DMS 273 (cell line): ENCODE measurements at regions not wholly inside any gene's neighbourhood (a gene's known extent, or its start where the extent isn't known, plus 50 kb on each side); places are given as distances from the start of the nearest gene placed in this dataset.
"Not testable (repeated sequence)": the region's sequence is repeated elsewhere in the genome, so short reads cannot be mapped to it uniquely, and the experiment has no call there.

Experiments
- DNase-seq: peaks from one replicate; lab custom pipeline; 2025; ENCODE audit not compliant: unreplicated experiment; lab: John Stamatoyannopoulos, UW

GRCh38 chr9:90107726-90108655 is 503.2 kb downstream of the GADD45G start:
- peak; percentile 23 for DNase-seq

- no peak for DNase-seq
Observed at GRCh38 chr9:90112788-90113187, 508.0 kb downstream of the GADD45G start.

GRCh38 chr9:90114641-90115425 is 510.0 kb downstream of the GADD45G start:
- no peak for DNase-seq

GRCh38 chr9:90121762-90122161 is 517.0 kb downstream of the GADD45G start:
- no peak for DNase-seq

GRCh38 chr9:90124961-90125360 is 517.7 kb downstream of the DIRAS2 start:
- DNase-seq: peak; percentile 94

- no peak for DNase-seq
Observed at GRCh38 chr9:90127923-90128322, 514.7 kb downstream of the DIRAS2 start.

GRCh38 chr9:90128587-90129190 is 513.9 kb downstream of the DIRAS2 start:
- no peak for DNase-seq

GRCh38 chr9:90129446-90129845 is 513.2 kb downstream of the DIRAS2 start:
- DNase-seq: no peak

GRCh38 chr9:90131568-90131967 is 511.1 kb downstream of the DIRAS2 start:
- no peak for DNase-seq

GRCh38 chr9:90132866-90133265 is 509.8 kb downstream of the DIRAS2 start:
- DNase-seq: no peak

GRCh38 chr9:90137801-90138200 is 504.8 kb downstream of the DIRAS2 start:
- DNase-seq: no peak

- DNase-seq: no peak
Observed at GRCh38 chr9:90140131-90140818, 502.3 kb downstream of the DIRAS2 start.

- peak; percentile 63 for DNase-seq
Observed at GRCh38 chr9:90141723-90142122, 500.9 kb downstream of the DIRAS2 start.

- DNase-seq: peak; percentile 76
Observed at GRCh38 chr9:90142580-90142979, 500.0 kb downstream of the DIRAS2 start.

GRCh38 chr9:90147426-90147825 is 495.2 kb downstream of the DIRAS2 start:
- DNase-seq: no peak

- DNase-seq: no peak
Observed at GRCh38 chr9:90156318-90156717, 486.3 kb downstream of the DIRAS2 start.

GRCh38 chr9:90162326-90162725 is 480.3 kb downstream of the DIRAS2 start:
- no peak for DNase-seq

- DNase-seq: no peak
Observed at GRCh38 chr9:90162819-90163218, 479.8 kb downstream of the DIRAS2 start.

GRCh38 chr9:90165281-90165680 is 477.3 kb downstream of the DIRAS2 start:
- DNase-seq: no peak

- DNase-seq: not testable (repeated sequence)
Observed at GRCh38 chr9:90166374-90166773, 476.2 kb downstream of the DIRAS2 start.

GRCh38 chr9:90167914-90168313 is 474.7 kb downstream of the DIRAS2 start:
- no peak for DNase-seq
